8988T (cell line): ENCODE measurements at regions not wholly inside any gene's neighbourhood (a gene's known extent, or its start where the extent isn't known, plus 50 kb on each side); places are given as distances from the start of the nearest gene placed in this dataset.

Experiments used
- DNase-seq: peaks from one replicate; pipeline ENCODE4 v3.0.0; 2011

GRCh38 chr7:35331730-35332678, 78.1 kb upstream of the TBX20 start:
- no peak for DNase-seq

- DNase-seq: no peak
These were observed 75.1 kb upstream of the TBX20 start for GRCh38 chr7:35329026-35329425.

- DNase-seq: no peak
These were observed 65.7 kb upstream of the TBX20 start for GRCh38 chr7:35319606-35320005.

DNA sequence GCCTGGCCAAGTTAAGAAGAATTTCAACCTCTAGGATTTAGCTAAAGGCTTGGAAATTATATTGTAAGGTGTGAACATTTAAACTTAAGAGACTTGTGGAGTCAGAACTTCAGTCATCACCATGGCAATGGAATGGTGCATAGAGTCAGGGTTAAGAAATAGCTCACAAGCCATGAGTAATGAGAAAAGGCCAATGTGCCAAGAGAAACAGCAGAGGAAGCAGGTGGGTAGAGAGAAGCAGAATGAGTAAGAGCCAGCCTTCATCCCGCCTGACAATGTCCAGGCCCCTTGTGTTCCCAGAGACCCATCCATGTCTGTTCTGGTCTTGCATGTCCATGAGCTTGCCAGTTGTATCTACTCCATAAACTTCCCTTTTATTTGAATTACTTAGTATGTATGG, 62.6 kb upstream of the TBX20 start:
- DNase-seq: no peak

GRCh38 chr7:35315517-35315916, 61.6 kb upstream of the TBX20 start:
- DNase-seq: no peak

DNA sequence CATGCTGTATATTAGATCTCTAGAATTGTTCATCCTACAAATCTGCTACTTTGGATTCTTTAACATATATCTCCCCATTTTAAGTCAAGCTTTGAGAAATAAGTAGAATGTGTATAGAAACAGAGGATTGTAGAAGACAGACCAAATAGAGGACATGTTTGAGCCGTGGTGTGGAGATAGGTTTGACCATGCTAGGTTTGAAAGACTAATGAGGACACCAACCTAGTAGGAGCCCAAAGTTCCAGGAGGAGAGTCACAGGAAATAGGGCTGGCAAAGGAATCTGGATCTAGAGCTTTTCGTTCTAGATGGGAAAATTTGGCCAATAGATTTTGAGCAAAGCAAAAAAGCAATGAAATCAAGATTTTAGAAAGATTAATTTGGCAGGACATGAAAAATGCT, 60.5 kb upstream of the TBX20 start:
- no peak for DNase-seq

- DNase-seq: no peak
These were observed 59.7 kb upstream of the TBX20 start for GRCh38 chr7:35313575-35313974.
